GM06990 (cell line): ENCODE measurements at regions not wholly inside any gene's neighbourhood (a gene's known extent, or its start where the extent isn't known, plus 50 kb on each side); places are given as distances from the start of the nearest gene placed in this dataset.
"Not testable (repeated sequence)": the region's sequence is repeated elsewhere in the genome, so short reads cannot be mapped to it uniquely, and the experiment has no call there.

Experiments used
- DNase-seq: peaks from one replicate; pipeline ENCODE4 v3.0.0-alpha.2; 2011; ENCODE audit not compliant: insufficient read length; ENCODE audit errors: extremely low read depth
- H3K27me3 ChIP-seq: replicated peaks from 2 replicates; pipeline ENCODE4 v1.6.0; 2011; ENCODE audit warnings: low read length; ENCODE audit not compliant: control insufficient read depth, insufficient read depth
- H3K36me3 ChIP-seq: 2 replicates; pipeline ENCODE4 v1.5.1; 2011; ENCODE audit warnings: low read length; ENCODE audit not compliant: control insufficient read depth, insufficient read depth
- H3K4me3 ChIP-seq: replicated peaks from 2 replicates; pipeline ENCODE4 v1.5.1; 2011; ENCODE audit warnings: low read depth, mild to moderate bottlenecking, control low read depth, low read length
- CTCF ChIP-seq: IDR thresholded peaks from 2 replicates; pipeline ENCODE4 v1.5.1; 2011; ENCODE audit warnings: low read length, control low read depth, mild to moderate bottlenecking, inconsistent platforms; ENCODE audit not compliant: insufficient read depth, poor library complexity, severe bottlenecking

GRCh38 chr15:20680257-20680815 is 138.7 kb upstream of the GOLGA6L6 start:
- DNase-seq, result not testable (repeated sequence)

GRCh38 chr15:20672470-20672869 is 130.9 kb upstream of the GOLGA6L6 start:
- Histone ChIP-seq H3K36me3 (no peaks in the 10 kb centered on the region), H3K4me3 (no peak overlapping the region), H3K27me3 (no peaks in the 10 kb centered on the region)
- DNase-seq, result no peak
- no peak for TF ChIP-seq CTCF

More at GRCh38 chr15:20680257-20680815, 138.7 kb upstream of the GOLGA6L6 start:
- H3K36me3 ChIP-seq, H3K4me3 ChIP-seq, H3K27me3 ChIP-seq: not testable (repeated sequence)

GRCh38 chr15:20671675-20672074 is 130.1 kb upstream of the GOLGA6L6 start:
- Histone ChIP-seq H3K27me3 (no peaks in the 10 kb centered on the region), H3K4me3 (no peak overlapping the region), H3K36me3 (no peaks in the 10 kb centered on the region)
- TF ChIP-seq CTCF, result no peak
- DNase-seq, result no peak

GRCh38 chr15:20666410-20666809 is 124.8 kb upstream of the GOLGA6L6 start:
- DNase-seq, H3K27me3 ChIP-seq, H3K4me3 ChIP-seq, H3K36me3 ChIP-seq: not testable (repeated sequence)

- DNase-seq, result no peak
- no peak for TF ChIP-seq CTCF
- H3K27me3 ChIP-seq, result no peaks in the 10 kb centered on the region
- no peak overlapping the region for H3K4me3 ChIP-seq
- no peaks in the 10 kb centered on the region for H3K36me3 ChIP-seq
Measured at GRCh38 chr15:20665653-20666052, 124.1 kb upstream of the GOLGA6L6 start.

- no peak for TF ChIP-seq CTCF
- DNase-seq, result no peak
- H3K27me3 ChIP-seq, result no peaks in the 10 kb centered on the region
- no peak overlapping the region for H3K4me3 ChIP-seq
- no peaks in the 10 kb centered on the region for H3K36me3 ChIP-seq
Measured at GRCh38 chr15:20659265-20659664, 117.7 kb upstream of the GOLGA6L6 start.

GRCh38 chr15:20658024-20658423 is 116.4 kb upstream of the GOLGA6L6 start:
- Histone ChIP-seq H3K36me3 (no peaks in the 10 kb centered on the region), H3K27me3 (no peaks in the 10 kb centered on the region), H3K4me3 (no peak overlapping the region)
- no peak for TF ChIP-seq CTCF
- DNase-seq, result no peak
